Tongue (tissue), 1 donor: ENCODE measurements at regions not wholly inside any gene's neighbourhood (a gene's known extent, or its start where the extent isn't known, plus 50 kb on each side); places are given as distances from the start of the nearest gene placed in this dataset.
A peak's percentile ranks its signal among the peaks of the same experiment; 100 is the strongest.
"Not testable (repeated sequence)": the region's sequence is repeated elsewhere in the genome, so short reads cannot be mapped to it uniquely, and the experiment has no call there.

Experiments used
- DNase-seq: peaks from one replicate; pipeline ENCODE4 v3.0.0-alpha.2; 2015

- DNase-seq = peak; percentile 81
Observed at GRCh38 chr3:159273608-159274007, 471.8 kb downstream of the MFSD1 start.

- no peak for DNase-seq
Observed at GRCh38 chr3:159275741-159276140, 473.9 kb downstream of the MFSD1 start.

DNA sequence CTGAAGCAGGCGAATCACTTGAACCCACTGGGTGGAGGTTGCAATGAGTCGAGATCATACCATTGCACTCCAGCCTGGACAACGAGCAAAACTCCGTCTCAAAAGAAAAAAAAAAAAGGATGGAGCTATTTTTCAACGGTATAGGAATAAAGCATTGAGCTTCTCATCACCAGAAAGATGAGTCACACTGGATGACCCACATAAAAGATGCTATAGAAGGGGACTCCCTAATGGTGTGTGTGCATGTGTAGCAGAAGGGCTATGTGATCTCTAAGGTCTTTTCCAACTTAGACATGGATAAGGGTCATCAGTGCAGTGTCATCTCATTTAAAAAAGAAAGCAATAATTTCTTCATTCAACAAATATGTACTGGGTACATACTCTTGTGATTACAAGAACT, 476.0 kb downstream of the MFSD1 start:
- DNase-seq = no peak

- DNase-seq = peak; percentile 40
Observed at GRCh38 chr3:159280386-159281191, 478.7 kb downstream of the MFSD1 start.

DNA sequence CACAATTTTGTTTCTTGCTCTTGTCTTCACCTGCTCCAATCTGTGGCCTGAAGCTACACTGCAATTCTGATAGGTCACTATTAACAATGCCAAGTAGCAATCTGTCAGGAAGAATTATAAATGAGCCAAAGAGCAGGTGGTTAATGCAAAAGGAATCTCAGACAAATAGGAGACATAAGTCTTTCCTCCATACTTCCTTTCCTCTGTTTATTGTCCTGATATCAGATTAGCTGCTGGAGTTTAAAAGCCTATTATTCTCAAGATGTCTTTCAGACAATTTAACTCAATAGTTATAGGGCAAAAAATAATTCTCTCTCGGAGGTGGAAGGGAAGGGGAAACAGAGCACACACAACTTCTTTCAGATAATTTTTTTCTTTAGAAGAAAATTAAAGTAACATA, 491.6 kb downstream of the MFSD1 start:
- DNase-seq = no peak

GRCh38 chr3:159301961-159302360, 500.1 kb downstream of the MFSD1 start:
- DNase-seq = peak; percentile 1

DNA sequence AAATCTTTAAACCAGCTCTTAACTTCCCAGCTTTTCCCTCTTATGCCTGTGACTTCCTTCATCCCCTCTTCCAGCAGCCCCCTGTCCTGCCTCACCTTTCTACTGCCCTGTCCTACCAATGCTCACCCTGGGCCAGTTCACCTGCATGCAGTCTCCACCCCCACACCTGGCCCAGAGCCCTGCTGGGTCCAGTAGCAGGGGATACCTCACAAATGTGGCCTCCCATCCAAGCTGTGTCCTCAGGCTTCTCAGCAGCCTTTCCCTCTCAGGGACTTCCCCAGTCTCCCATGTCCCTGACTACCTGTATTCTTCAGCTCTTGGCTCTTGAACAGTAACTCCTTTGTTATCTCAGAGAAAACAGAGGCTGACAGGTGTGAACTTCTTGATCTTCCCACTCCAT, 503.2 kb downstream of the MFSD1 start:
- no peak for DNase-seq

DNA sequence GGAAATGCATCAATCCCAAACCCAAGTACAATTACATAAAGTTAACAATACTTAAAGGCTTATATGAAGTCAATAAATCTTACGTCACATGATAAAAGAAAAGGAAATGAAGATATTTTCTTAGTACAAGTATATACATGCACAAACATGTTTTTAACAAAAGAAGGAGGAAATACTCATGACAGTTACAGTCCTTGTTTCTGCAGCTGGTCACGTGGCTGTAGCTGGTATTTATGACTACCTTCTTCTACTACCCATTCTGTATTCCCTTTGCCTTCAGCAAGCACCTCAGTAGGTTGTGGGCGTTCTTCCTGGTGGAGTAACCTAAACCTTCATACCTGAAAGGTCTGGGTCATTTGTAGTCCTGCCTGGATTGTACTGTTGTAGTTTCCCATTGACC, 514.9 kb downstream of the MFSD1 start:
- DNase-seq = not testable (repeated sequence)

DNA sequence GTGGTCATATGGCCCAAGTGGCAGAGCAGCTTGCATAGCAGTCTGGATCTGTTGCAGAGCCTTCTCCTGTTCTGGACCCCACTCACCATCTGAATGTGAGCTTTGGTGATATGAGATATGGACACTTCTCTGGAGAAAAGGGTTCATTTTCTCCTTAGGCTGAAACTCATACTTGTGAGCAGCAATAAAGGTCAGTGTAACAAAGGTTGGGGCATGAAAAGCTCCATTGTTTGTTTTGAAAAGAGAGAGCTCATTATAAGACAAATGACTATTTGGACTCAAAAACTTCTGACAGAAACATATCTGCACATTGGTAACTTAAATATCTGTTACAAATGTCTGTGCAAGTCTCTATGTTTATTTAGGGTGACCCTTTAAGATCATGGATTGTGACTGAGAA, 517.3 kb downstream of the MFSD1 start:
- DNase-seq = no peak

DNA sequence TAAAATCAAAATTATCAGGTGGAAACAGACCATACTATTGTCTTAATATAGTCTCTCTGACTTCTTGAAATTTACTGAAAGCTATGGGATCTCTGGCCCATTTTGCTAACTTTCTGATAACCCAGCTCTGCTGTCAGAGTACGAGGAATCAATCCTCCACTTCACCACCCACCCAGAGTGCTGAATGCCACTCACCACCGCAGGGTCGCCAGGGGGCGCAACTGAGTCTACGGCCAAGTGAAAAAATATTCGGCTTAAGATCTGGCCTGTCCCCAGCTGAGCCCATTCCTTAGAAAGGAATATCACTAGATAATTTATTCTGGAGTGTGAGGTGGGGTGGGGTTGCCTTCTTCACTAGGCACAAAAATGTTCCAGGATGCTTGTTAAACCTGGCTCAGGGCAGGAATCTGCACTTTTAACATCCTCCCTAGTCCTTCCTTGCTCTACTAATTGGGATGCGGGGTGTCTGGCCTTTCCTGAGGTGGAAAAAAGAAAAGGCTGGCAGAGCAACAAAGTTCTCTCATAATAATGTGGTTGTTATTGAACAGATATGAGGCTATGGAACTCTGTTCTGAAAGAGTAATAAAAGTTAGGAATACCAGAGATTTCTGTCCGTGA, 520.6 kb downstream of the MFSD1 start:
- DNase-seq = peak; percentile 9

DNA sequence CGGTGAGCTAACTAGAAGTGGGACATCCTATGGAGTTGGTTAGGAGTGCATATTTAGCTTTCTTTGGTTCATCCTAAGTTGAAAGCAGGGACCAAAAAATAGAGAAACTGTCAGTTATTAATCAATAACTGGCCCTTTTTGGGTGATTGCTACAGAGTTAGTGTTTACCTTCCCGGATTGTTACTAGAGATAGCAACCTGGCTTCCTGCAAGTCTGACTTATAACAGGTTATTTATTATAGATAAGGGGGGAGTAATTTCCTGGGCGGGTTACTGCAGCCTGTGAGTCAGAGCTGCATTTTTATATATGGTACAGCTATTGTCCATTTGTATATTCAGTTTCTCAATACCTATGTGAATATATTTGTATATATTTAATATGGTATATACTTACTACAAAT, 522.0 kb downstream of the MFSD1 start:
- DNase-seq = no peak

GRCh38 chr3:159326998-159327397, 525.1 kb downstream of the MFSD1 start:
- no peak for DNase-seq

DNA sequence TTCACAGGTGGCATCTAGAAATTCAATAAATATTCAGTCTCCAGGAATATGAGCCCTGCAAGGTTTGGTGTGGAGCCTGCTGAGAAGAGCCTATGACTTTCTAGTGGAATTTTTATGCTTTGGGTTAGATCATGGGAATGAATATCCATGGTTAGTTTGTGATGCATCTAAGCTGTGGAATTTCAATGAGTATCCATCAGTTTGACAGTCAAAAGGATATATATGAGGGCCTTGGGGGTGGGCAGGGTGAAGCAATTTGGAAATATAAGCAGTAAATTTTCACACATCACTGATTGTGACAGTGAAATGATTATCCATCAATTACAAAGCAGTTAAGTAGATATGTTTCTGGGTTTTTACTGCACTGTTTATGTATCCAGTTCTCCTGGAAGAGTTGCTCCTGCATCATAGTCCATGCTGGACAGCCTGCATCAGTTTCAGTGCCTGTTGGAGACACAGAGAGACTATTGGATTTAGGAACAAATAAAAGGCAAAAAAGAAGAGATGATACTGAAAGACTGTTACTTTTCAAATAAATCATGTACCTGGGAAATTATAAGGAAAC, 530.8 kb downstream of the MFSD1 start:
- DNase-seq = no peak

DNA sequence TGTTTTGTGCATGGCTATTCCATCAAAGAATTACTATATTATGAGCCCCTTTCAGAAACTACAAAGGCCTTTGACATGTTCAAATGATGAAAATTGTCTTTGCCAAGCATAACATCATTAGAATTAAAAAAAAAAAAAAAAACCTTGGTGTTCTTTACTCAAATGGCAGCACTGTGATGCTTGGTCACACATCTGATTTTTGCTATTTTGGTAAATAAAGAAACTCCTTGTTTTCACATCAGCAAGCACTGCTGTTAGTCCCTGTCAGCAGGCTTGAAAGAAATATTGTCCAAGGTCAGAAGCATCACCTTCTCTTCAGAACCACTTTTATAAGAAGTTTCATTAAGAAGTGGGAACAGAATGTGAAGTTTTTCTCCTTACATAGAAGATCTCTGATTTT, 537.3 kb downstream of the MFSD1 start:
- DNase-seq = no peak

DNA sequence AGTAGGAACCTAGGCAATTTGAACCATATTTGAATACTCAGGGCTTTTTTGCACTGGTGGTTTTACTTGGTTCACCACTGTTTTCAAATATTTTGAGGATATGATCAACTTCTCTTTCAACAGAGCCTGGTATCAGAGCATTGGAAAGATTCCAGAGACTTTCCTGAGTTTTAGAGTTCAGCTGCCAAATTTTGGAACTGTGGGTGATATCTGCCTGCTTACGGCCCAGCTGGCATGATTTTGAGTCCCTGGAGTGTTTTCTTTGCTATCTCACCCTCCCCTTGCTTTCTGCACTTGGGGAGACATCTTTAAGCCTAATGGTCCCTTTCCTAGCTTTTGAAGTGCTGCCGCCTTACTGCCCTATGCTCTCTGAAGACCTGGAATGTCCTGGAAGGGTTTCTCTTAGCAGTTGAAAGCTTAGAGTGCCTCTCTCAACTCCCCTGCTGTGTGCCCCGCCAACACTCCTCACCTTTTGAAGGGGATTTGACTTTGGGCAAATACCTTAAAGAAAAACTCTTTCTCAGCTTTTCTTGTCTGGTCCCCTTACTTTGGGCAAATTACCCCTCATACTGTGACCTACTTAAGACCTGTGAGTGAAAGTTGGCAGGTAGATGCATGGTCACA, 539.1 kb downstream of the MFSD1 start:
- no peak for DNase-seq

- no peak for DNase-seq
Observed at GRCh38 chr3:159346271-159346903, 544.5 kb downstream of the MFSD1 start.

DNA sequence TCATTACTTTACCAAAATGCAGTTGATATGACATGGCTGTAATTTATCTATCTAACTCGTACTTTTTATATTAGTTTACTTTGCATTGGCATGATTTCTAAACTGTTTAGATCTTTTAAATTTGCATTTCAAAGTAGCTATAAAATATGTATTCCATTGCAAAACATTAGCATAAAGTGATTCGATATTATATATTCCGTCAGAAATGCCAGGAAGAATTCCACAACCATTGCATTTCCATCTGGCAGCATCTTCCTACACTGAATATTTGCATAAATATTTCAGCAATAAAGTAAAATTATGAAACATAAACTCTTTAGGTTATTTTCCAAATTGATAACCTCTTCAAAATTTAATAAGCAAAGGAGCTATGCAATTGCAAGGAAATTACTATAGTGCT, 546.6 kb downstream of the MFSD1 start:
- no peak for DNase-seq

DNA sequence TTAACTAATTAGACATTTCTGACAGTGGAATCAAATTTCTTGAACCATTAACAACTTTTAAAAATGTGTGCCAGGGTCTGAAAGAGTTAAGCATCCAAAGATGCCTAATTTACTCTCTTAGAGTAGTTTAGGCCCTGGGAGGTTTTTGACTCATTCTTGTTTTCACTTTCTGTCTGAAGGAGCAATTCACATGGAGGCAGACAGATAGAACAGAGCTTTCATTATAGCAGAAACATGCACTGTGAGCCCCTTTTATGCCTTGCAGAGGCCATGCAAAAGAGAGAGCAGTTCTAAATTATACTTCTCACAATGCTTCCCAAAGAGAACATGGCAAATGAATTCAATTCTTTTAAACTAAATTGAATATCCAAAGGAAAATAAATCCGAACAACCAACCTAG, 554.8 kb downstream of the MFSD1 start:
- DNase-seq = peak; percentile 8

DNA sequence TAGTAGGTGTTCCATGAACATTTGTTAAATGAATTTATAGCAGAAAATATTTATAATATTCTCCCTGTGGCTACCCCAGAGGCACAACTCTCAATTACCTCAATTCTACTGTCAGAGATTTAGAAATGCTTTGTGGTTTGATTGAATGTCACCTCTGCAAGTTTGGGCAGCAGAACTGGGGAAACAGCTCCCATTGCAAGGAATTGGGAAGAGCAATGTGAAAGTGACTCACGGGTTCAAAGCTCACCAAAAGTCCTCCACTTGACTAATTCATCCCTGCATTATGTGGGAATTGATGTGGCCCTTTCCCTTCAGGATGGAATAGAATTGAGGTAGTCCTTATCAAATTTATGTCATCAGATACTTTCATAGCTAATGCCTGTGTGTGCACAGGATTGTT, 562.7 kb downstream of the MFSD1 start:
- no peak for DNase-seq

- DNase-seq = no peak
Observed at GRCh38 chr3:159366476-159366875, 564.6 kb downstream of the MFSD1 start.

GRCh38 chr3:159371961-159372360, 570.1 kb downstream of the MFSD1 start:
- no peak for DNase-seq

- DNase-seq = no peak
Observed at GRCh38 chr3:159378396-159379194, 576.7 kb downstream of the MFSD1 start.
